ENCODE measurements at regions not wholly inside any gene's neighbourhood (a gene's known extent, or its start where the extent isn't known, plus 50 kb on each side); places are given as distances from the start of the nearest gene placed in this dataset.

DNA sequence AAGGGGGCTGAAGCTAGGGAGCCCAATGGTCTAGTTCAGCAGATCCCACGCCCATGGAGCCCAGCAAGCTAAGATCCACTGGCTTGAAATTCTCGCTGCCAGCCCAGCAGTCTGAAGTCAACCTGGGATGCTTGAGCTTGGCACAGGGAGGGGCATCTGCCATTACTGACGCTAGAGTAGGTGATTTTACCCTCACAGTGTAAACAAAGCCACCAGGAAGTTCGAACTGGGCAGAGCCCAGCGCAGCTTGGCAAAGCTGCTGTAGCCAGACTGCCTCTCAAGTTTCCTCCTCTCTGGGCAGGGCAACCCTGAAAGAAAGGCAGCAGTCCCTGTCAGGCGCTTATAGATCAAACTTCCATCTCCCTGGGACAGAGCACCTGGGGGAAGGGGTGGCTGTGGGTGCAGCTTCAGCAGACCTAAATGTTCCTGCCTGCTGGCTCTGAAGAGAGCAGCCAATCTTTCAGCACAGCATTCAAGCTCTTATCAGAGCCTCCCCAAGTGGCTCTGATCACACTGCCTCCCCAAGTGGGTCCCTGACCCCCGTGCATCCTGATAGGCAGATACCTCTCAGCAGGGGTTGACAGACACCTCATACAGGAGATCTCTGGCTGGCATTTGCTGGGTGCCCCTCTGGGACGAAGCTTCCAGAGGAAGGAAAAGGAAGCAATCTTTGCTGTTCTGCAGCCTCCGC lies 167.8 kb downstream of the CCDC71L start:
- no peaks in the 10 kb centered on the region for H3K27me3 Mint-ChIP-seq (ENCODE audit: insufficient read depth)
- H3K9me3 Mint-ChIP-seq: peaks cover 21% of the 10 kb centered on the region
- DNase-seq: no peak
- H3K4me1 Mint-ChIP-seq (ENCODE audit: low read depth): peaks cover 2% of the 10 kb centered on the region; the same call in 1 of the 2 replicates
- peaks cover 17% of the 10 kb centered on the region for H3K36me3 Mint-ChIP-seq (ENCODE audit: low read depth)
- H3K4me3 Mint-ChIP-seq: no peak overlapping the region
- TF ChIP-seq, protein P1, sequence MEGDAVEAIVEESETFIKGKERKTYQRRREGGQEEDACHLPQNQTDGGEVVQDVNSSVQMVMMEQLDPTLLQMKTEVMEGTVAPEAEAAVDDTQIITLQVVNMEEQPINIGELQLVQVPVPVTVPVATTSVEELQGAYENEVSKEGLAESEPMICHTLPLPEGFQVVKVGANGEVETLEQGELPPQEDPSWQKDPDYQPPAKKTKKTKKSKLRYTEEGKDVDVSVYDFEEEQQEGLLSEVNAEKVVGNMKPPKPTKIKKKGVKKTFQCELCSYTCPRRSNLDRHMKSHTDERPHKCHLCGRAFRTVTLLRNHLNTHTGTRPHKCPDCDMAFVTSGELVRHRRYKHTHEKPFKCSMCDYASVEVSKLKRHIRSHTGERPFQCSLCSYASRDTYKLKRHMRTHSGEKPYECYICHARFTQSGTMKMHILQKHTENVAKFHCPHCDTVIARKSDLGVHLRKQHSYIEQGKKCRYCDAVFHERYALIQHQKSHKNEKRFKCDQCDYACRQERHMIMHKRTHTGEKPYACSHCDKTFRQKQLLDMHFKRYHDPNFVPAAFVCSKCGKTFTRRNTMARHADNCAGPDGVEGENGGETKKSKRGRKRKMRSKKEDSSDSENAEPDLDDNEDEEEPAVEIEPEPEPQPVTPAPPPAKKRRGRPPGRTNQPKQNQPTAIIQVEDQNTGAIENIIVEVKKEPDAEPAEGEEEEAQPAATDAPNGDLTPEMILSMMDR (IDR thresholded peaks at IDR 0.05): no peak
- no peak overlapping the region for H3K27ac Mint-ChIP-seq

DNA sequence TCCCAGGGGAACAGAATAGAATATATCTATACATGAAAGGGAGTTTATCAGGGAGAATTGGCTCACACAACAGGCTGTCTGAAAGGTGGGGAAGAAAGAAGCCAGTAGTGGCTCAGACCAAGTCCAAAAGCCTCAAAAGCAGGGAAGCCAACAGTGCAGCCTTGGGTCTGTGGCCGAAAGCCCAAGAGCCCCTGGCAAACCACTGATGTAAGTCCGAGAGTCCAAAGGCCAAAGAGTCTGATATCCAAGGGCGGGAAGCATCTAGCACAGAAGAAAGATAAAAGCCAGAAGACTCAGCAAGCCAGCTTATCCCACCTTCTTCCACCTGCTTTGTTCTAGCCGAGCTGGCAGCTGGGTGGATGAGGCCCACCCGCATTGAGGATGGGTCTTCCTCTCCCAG lies 172.5 kb downstream of the CCDC71L start:
- TF ChIP-seq, protein P1 (IDR thresholded peaks at IDR 0.05): no peak
- Mint-ChIP-seq H3K36me3 (ENCODE audit: low read depth) (peaks cover 7% of the 10 kb centered on the region; the same call in 1 of the 2 replicates), H3K4me3 (no peak overlapping the region), H3K27ac (no peak overlapping the region), H3K4me1 (ENCODE audit: low read depth) (peaks cover 49% of the 10 kb centered on the region), H3K27me3 (ENCODE audit: insufficient read depth) (no peaks in the 10 kb centered on the region; the same call in 1 of the 2 replicates), H3K9me3 (peaks cover 10% of the 10 kb centered on the region; the same call in 1 of the 2 replicates)
- no peak for DNase-seq

DNA sequence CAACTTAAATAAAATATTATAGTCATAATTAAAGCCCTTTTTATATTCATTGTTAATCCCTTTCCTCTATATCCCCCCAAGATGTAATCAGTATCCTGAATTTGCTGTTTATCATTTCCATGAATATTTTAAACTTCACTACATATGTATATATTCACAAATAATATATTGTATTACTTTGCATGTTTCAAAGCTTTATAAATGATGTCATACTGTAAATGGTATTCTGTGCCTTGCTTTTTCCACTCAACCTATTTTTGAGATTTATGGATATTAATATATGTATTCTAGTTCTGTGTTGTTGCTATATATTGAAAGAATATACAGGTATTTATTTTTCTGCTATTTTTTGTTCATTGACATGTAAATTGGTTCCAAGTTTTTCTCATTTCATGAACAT lies 173.1 kb downstream of the CCDC71L start:
- H3K9me3 Mint-ChIP-seq: peaks cover 10% of the 10 kb centered on the region; the same call in 1 of the 2 replicates
- H3K27me3 Mint-ChIP-seq (ENCODE audit: insufficient read depth): no peaks in the 10 kb centered on the region; the same call in 1 of the 2 replicates
- H3K36me3 Mint-ChIP-seq (ENCODE audit: low read depth): peaks cover 7% of the 10 kb centered on the region; the same call in 1 of the 2 replicates
- H3K4me1 Mint-ChIP-seq (ENCODE audit: low read depth): peaks cover 55% of the 10 kb centered on the region
- no peak overlapping the region for H3K27ac Mint-ChIP-seq
- no peak overlapping the region for H3K4me3 Mint-ChIP-seq
- TF ChIP-seq, protein P1 (IDR thresholded peaks at IDR 0.05): no peak
- DNase-seq: no peak

DNA sequence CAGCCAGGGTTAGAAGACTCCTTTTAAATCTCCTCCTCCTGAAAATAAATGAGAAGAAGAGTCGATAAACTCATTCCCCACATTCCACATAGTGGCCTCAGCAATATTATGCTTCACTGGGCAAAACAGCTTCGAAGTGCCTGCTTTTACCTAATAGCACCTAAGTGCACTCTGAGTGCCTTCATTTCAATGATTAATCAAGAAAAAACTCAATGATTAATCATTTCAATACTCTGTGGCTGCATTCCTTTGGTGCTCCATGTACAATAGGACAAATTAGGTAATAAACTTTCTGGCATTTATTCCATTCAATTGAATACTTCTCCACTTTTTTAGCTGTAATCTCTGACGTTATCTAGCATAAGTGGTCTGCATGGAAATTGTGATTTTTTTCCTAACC lies 174.6 kb downstream of the CCDC71L start:
- H3K27me3 Mint-ChIP-seq (ENCODE audit: insufficient read depth): no peaks in the 10 kb centered on the region; the same call in 1 of the 2 replicates
- H3K9me3 Mint-ChIP-seq: peaks cover 10% of the 10 kb centered on the region
- H3K4me1 Mint-ChIP-seq (ENCODE audit: low read depth): peaks cover 66% of the 10 kb centered on the region
- peaks cover 21% of the 10 kb centered on the region; the same call in 1 of the 2 replicates for H3K36me3 Mint-ChIP-seq (ENCODE audit: low read depth)
- TF ChIP-seq, protein P1 (IDR thresholded peaks at IDR 0.05): no peak
- H3K4me3 Mint-ChIP-seq: peak overlapping the region; percentile 66
- H3K27ac Mint-ChIP-seq: peak overlapping the region; percentile 84
- DNase-seq: peak; percentile 83

DNA sequence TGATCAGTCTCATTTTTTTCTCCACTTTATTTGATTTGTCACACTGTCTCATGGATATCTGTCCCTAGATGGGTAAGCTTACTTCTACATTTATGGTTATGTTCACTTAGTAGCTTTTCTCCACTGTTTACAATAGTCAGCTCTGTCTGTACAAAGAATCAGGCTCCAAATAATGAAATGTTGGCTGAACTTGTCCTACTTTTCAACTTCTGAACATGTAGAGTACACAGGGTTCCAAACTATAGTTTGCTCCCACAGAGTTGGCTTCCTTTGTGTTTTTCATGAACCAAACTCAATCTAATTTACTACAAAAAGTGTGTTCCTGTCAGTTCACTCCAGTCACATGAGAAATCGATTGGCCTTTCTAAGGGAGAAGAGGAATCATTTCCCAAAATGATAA lies 175.0 kb downstream of the CCDC71L start:
- no peaks in the 10 kb centered on the region; the same call in 1 of the 2 replicates for H3K27me3 Mint-ChIP-seq (ENCODE audit: insufficient read depth)
- TF ChIP-seq, protein P1 (IDR thresholded peaks at IDR 0.05): no peak
- peaks cover 68% of the 10 kb centered on the region for H3K4me1 Mint-ChIP-seq (ENCODE audit: low read depth)
- peaks cover 21% of the 10 kb centered on the region; the same call in 1 of the 2 replicates for H3K36me3 Mint-ChIP-seq (ENCODE audit: low read depth)
- DNase-seq: no peak
- H3K4me3 Mint-ChIP-seq: peak overlapping the region; percentile 66
- peak overlapping the region; percentile 84 for H3K27ac Mint-ChIP-seq
- H3K9me3 Mint-ChIP-seq: peaks cover 10% of the 10 kb centered on the region

All from HFFc6 (cell line).